ENCODE measurements at regions not wholly inside any gene's neighbourhood (a gene's known extent, or its start where the extent isn't known, plus 50 kb on each side); places are given as distances from the start of the nearest gene placed in this dataset.

GRCh38 chr14:73780391-73780790 is 66.2 kb upstream of the PNMA1 start:
- TF ChIP-seq CTCF (conservative IDR thresholded peaks at IDR 0.05), result no peak
- H3K27ac ChIP-seq, result no peak overlapping the region

- no peak for TF ChIP-seq CTCF (conservative IDR thresholded peaks at IDR 0.05)
- H3K27ac ChIP-seq, result no peak overlapping the region
Observed at GRCh38 chr14:73778736-73779135, 64.6 kb upstream of the PNMA1 start.

DNA sequence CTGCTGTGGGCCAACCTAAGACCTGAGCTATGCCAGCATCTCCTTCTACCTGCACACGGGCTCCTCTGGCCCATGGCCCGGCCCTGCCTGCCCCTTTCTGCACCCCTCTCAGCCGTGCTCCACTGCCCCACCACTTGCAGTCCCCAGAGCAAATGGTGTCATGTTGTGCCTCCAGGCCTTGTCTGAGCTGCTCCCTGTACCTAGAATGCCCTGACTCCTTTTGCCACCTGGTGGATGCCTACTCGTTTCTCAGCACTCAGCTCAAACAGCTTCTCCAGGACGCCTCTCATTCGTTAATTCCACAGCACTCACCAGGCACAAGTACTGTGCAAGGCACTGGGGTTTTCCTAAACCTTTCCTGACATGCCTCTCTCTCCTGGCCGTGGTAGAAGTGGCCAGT is 63.2 kb upstream of the PNMA1 start:
- no peak overlapping the region for H3K27ac ChIP-seq
- no peak for TF ChIP-seq CTCF (conservative IDR thresholded peaks at IDR 0.05)

- H3K27ac ChIP-seq, result no peak overlapping the region
- TF ChIP-seq CTCF (conservative IDR thresholded peaks at IDR 0.05), result no peak
Observed at GRCh38 chr14:73776194-73776537, 62.0 kb upstream of the PNMA1 start.

DNA sequence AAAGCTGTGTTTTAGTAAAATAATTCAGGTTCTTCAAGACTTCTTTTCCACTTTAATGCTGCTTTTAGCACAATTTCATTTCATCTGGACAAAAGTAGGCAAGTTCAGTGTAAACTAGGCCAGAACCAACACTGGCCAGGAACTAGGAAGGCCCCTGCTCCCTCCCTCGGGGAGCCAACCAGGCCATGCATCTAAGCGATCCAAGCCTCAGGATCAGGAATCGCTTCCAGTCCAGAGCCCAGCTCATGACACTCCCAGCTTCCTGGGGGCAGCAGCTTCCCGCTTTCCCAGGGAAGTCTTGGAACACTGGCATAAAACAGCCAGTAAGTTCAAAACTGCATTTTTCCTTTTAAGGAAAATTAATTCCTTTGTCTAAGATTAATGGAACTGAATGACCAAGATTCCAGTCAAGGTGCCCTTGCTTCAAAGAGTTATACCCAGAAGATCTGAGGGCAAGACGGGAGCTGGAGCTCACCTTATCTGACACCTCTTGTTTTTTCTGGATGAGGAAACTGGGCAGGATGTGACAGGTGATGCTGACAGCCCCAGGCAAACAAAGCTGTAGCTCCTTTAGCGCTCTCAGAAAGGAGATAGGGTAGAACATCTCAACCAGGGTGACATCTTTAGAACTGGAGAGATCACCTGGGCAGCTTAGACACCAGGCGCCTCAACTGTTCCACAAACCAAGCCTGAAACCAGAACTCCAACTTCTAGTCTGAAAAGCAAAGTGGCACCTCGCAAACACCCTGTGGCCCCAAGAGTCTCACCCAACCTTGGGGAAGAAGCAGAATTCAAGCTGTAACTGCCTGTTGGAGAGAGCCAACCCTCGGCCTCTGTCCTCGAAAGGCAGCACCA is 61.4 kb upstream of the PNMA1 start:
- TF ChIP-seq CTCF (conservative IDR thresholded peaks at IDR 0.05), result no peak
- H3K27ac ChIP-seq, result no peak overlapping the region

DNA sequence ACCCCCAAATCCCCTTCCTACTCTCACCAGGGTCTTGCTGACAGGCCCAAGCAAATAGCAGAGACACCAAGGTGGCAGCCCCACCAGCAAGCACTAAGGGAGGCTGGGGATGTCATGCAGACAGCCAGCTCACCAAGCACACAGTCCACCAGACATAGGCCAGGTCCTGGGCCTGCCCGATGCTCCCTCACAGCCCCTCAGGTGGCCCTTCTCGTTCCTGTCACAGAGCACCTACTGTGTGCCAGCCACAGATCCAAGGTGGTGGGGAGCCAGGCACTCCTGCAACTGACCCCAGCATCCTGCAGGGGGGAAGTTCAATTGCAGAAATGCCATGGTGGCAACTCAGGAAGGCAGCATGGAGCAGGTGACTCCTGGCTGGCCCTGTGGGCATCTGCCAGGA is 60.5 kb upstream of the PNMA1 start:
- TF ChIP-seq CTCF (conservative IDR thresholded peaks at IDR 0.05), result no peak
- H3K27ac ChIP-seq, result no peak overlapping the region

DNA sequence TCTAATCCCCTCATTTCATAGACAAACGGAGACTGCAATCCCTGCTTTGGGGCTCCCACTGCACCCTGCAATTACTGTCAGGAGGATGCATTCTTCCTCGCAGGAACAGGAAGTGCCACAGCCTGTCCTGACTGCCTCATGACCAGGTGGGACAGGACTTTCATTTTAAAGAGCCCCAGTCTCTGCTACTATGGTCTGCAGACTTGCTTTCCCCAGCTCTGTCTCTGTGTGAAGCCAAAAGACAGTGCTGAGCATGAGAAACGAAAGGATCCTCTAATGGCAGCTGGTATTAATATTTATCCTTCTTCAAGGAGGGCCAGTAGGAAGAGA is 60.0 kb upstream of the PNMA1 start:
- H3K27ac ChIP-seq, result no peak overlapping the region
- TF ChIP-seq CTCF (conservative IDR thresholded peaks at IDR 0.05), result no peak
